Gastroesophageal sphincter (tissue), 3 donors: ENCODE measurements at regions not wholly inside any gene's neighbourhood (a gene's known extent, or its start where the extent isn't known, plus 50 kb on each side); places are given as distances from the start of the nearest gene placed in this dataset.

ENCODE experiments used
- CTCF ChIP-seq, 4 experiments: fragments of 200-600 bp in 2 of 4; fragments of 450-650 bp in 2 of 4; sonication (generic) in 1 of 4; IDR thresholded peaks; one replicate each; pipeline ENCODE4 v1.5.1; 2017 to 2019; ENCODE audit warnings: antibody characterized with exemption in 4 of 4, mild to moderate bottlenecking in 2 of 4, moderate library complexity in 2 of 4
- POLR2A ChIP-seq, 2 donors: fragments of 450-650 bp; IDR thresholded peaks; one replicate each; pipeline ENCODE4 v1.6.1; 2017; ENCODE audit warnings: antibody characterized with exemption in 2 of 2, mild to moderate bottlenecking in 2 of 2, moderate library complexity in 1 of 2
- POLR2AphosphoS5 ChIP-seq: sonication (generic); formaldehyde crosslinking; IDR thresholded peaks from one replicate; pipeline ENCODE4 v1.6.1; 2017; ENCODE audit warnings: antibody characterized with exemption

GRCh38 chr4:148868191-148868590, 426.0 kb upstream of the NR3C2 start:
- TF ChIP-seq CTCF (IDR thresholded peaks at IDR 0.05), result no peak
- no peak for TF ChIP-seq POLR2A (IDR thresholded peaks at IDR 0.05)
- no peak for TF ChIP-seq POLR2AphosphoS5
